Uterus (tissue), 2 donors: ENCODE measurements at regions not wholly inside any gene's neighbourhood (a gene's known extent, or its start where the extent isn't known, plus 50 kb on each side); places are given as distances from the start of the nearest gene placed in this dataset.

ENCODE experiments used
- POLR2A ChIP-seq, 2 donors: fragments of 450-650 bp; IDR thresholded peaks; one replicate each; pipeline ENCODE4 v1.6.1; 2016; ENCODE audit warnings: antibody characterized with exemption in 2 of 2, mild to moderate bottlenecking in 1 of 2, moderate library complexity in 1 of 2
- TF ChIP-seq, protein P1 (sequence below), 4 experiments: fragments of 200-600 bp in 2 of 4; fragments of 450-650 bp in 2 of 4; sonication (generic) in 2 of 4; IDR thresholded peaks; one replicate each; pipeline ENCODE4 v1.5.1; 2016 to 2019; ENCODE audit warnings: antibody characterized with exemption in 4 of 4, mild to moderate bottlenecking in 2 of 4, moderate library complexity in 1 of 4

DNA sequence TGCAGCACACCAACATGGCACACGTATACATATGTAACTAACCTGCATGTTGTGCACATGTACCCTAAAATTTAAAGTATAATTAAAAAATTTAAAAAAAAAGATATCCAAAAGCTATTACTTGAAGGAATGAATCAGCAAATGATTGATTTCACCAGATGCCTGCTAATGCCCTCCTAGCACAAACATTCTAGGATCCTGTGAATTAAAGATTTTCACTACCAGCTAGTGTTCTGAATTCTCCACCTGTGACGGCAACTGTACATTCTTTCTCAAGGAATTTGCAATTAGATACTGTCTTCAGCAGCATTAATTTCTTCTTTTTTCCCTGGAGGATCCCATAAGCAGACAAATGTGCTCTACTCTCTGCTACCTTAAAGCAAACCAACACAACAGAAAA, 694.9 kb downstream of the NTRK3 start:
- TF ChIP-seq, protein P1, sequence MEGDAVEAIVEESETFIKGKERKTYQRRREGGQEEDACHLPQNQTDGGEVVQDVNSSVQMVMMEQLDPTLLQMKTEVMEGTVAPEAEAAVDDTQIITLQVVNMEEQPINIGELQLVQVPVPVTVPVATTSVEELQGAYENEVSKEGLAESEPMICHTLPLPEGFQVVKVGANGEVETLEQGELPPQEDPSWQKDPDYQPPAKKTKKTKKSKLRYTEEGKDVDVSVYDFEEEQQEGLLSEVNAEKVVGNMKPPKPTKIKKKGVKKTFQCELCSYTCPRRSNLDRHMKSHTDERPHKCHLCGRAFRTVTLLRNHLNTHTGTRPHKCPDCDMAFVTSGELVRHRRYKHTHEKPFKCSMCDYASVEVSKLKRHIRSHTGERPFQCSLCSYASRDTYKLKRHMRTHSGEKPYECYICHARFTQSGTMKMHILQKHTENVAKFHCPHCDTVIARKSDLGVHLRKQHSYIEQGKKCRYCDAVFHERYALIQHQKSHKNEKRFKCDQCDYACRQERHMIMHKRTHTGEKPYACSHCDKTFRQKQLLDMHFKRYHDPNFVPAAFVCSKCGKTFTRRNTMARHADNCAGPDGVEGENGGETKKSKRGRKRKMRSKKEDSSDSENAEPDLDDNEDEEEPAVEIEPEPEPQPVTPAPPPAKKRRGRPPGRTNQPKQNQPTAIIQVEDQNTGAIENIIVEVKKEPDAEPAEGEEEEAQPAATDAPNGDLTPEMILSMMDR (IDR thresholded peaks at IDR 0.05), result no peak
- no peak for TF ChIP-seq POLR2A (IDR thresholded peaks at IDR 0.05)
